HepG2 (cell line): ENCODE measurements at regions not wholly inside any gene's neighbourhood (a gene's known extent, or its start where the extent isn't known, plus 50 kb on each side); places are given as distances from the start of the nearest gene placed in this dataset.

ENCODE experiments used
- ATAC-seq: fragments of 200-7000 bp; cut with Tn5 transposase; 3 replicates; pipeline ENCODE4 v1.9.1; 2020; ENCODE audit warnings: mild to moderate bottlenecking, moderate library complexity
- BruUV-seq: library from RNA; stranded (reverse); fragments of 400-500 nt; replicated peaks from 2 replicates; lab custom pipeline; 2021; lab: Mats Ljungman, UMichigan
- CTCF ChIA-PET: fragments of 300-600 bp; formaldehyde crosslinking; extraction: SDS; loops from one replicate; lab custom pipeline; 2021; ENCODE audit warnings: low total read pairs, inconsistent platforms, low intra/inter-chr PET ratio; lab: Yijun Ruan, JAX
- POLR2A ChIA-PET: fragments of 350-600 bp; sonication (Branson Sonifier 250); formaldehyde crosslinking; loops from one replicate; lab custom pipeline; 2020; ENCODE audit warnings: antibody characterized with exemption, inconsistent platforms; lab: Yijun Ruan, JAX
- DNase-seq: peaks from one replicate; pipeline ENCODE4 v3.0.0-alpha.2; 2015; ENCODE audit warnings: low spot score
- FAIRE-seq: peaks from 3 replicates; lab custom pipeline; 2011; peaks lifted over from hg19 to GRCh38; lab: Jason Lieb, UNC
- H2AFZ ChIP-seq: one replicate; pipeline ENCODE4 v1.6.1; 2011; ENCODE audit warnings: low read length, inconsistent platforms
- H3K27ac ChIP-seq: fragments of 300-600 bp; 3 replicates; pipeline ENCODE4 v1.8.0; 2011; ENCODE audit warnings: mixed run types, mild to moderate bottlenecking, mixed read lengths, low read length, inconsistent platforms; ENCODE audit not compliant: insufficient read depth; ENCODE audit errors: extremely low read length
- H3K27me3 ChIP-seq, 2 experiments: fragments of 200-600 bp in 1 of 2; 2 replicates in 1 of 2; 3 replicates in 1 of 2; pipeline versions ENCODE4 v1.6.0 to v1.8.0; 2011; ENCODE audit warnings: low read length in 2 of 2, mild to moderate bottlenecking in 2 of 2, moderate library complexity in 2 of 2, inconsistent platforms in 1 of 2; ENCODE audit not compliant: insufficient read depth in 2 of 2, control insufficient read depth in 1 of 2
- H3K36me3 ChIP-seq, 2 experiments: fragments of 200-600 bp in 1 of 2; replicated peaks in 1 of 2; 2 replicates in 1 of 2; 3 replicates in 1 of 2; pipeline versions ENCODE4 v1.5.1 to v1.8.0; 2011; ENCODE audit warnings: low read length in 2 of 2, inconsistent platforms in 1 of 2; ENCODE audit not compliant: insufficient read depth in 2 of 2, control insufficient read depth in 1 of 2
- H3K4me1 ChIP-seq: 2 replicates; pipeline ENCODE4 v1.5.1; 2012; ENCODE audit warnings: low read length, inconsistent platforms; ENCODE audit not compliant: insufficient read depth
- H3K4me2 ChIP-seq: 2 replicates; pipeline ENCODE4 v1.6.0; 2011; ENCODE audit warnings: low read depth, low read length, inconsistent platforms
- H3K4me3 ChIP-seq, 3 experiments: fragments of 200-600 bp in 1 of 3; sonication (generic), shearing (Covaris generic) in 1 of 3; replicated peaks in 1 of 3; 2 replicates each; pipeline ENCODE4 v1.5.1; 2011 to 2016; ENCODE audit warnings: low read length in 3 of 3, inconsistent platforms in 2 of 3, low read depth in 2 of 3, mild to moderate bottlenecking in 2 of 3, control low read depth in 1 of 3, mixed read lengths in 1 of 3; ENCODE audit not compliant: insufficient read depth in 1 of 3
- H3K79me2 ChIP-seq: one replicate; pipeline ENCODE4 v1.6.1; 2011; ENCODE audit warnings: low read length, inconsistent platforms; ENCODE audit not compliant: insufficient read depth
- H3K9ac ChIP-seq: 2 replicates; pipeline ENCODE4 v1.6.0; 2011; ENCODE audit warnings: mild to moderate bottlenecking, low read depth, low read length, inconsistent platforms; ENCODE audit not compliant: insufficient read depth
- H3K9me3 ChIP-seq: 2 replicates; pipeline ENCODE4 v1.5.1; 2012; ENCODE audit warnings: mild to moderate bottlenecking, low read length
- H4K20me1 ChIP-seq: 2 replicates; pipeline ENCODE4 v1.6.0; 2011; ENCODE audit warnings: inconsistent platforms, mild to moderate bottlenecking, low read length, moderate library complexity; ENCODE audit not compliant: insufficient read depth
- DNMT3B ChIP-seq: conservative IDR thresholded peaks from 2 replicates; pipeline ENCODE4 v1.6.1; 2016; ENCODE audit warnings: missing biosample characterization, control low read depth
- KDM1A ChIP-seq: IDR thresholded peaks from 2 replicates; pipeline ENCODE4 v1.6.1; 2016; ENCODE audit warnings: missing compliant biosample characterization
- MEIS2 ChIP-seq: sonication (generic); formaldehyde crosslinking; IDR thresholded peaks from 2 replicates; pipeline ENCODE4 v1.9.0; 2021; ENCODE audit warnings: mild to moderate bottlenecking, missing genetic modification reagents
- MLLT10 ChIP-seq: sonication (generic); formaldehyde crosslinking; IDR thresholded peaks from 2 replicates; pipeline ENCODE4 v1.4.0; 2020; ENCODE audit warnings: missing genetic modification reagents
- MZF1 ChIP-seq: sonication (generic); formaldehyde crosslinking; IDR thresholded peaks from 2 replicates; pipeline ENCODE4 v1.8.1; 2023; ENCODE audit warnings: mild to moderate bottlenecking, missing genetic modification reagents, borderline replicate concordance
- NAIF1 ChIP-seq: sonication (generic); formaldehyde crosslinking; IDR thresholded peaks from 2 replicates; pipeline ENCODE4 v1.5.0; 2020; ENCODE audit warnings: mild to moderate bottlenecking, missing genetic modification reagents, borderline replicate concordance
- PRMT3 ChIP-seq: sonication (generic); formaldehyde crosslinking; IDR thresholded peaks from 2 replicates; pipeline ENCODE4 v1.8.1; 2022; ENCODE audit warnings: low read depth, mild to moderate bottlenecking, moderate library complexity, missing genetic modification reagents, borderline replicate concordance
- SNRNP70 ChIP-seq: fragments of 200-400 bp; formaldehyde crosslinking; IDR thresholded peaks from 2 replicates; pipeline ENCODE4 v1.6.1; 2017; ENCODE audit warnings: mild to moderate bottlenecking, low read depth, low read length, moderate library complexity
- SP5 ChIP-seq: IDR thresholded peaks from 2 replicates; pipeline ENCODE4 v1.6.1; 2016; ENCODE audit warnings: low read depth, borderline replicate concordance
- TMF1 ChIP-seq: sonication (generic); formaldehyde crosslinking; IDR thresholded peaks from 2 replicates; pipeline ENCODE4 v1.8.1; 2022; ENCODE audit warnings: low read depth, missing genetic modification reagents
- ZFP37 ChIP-seq: sonication (generic); formaldehyde crosslinking; IDR thresholded peaks from 2 replicates; pipeline ENCODE4 v1.4.0; 2020; ENCODE audit warnings: missing genetic modification reagents, borderline replicate concordance
- ZNF256 ChIP-seq: sonication (generic); formaldehyde crosslinking; conservative IDR thresholded peaks from 2 replicates; pipeline ENCODE4 v1.4.0; 2020; ENCODE audit warnings: missing genetic modification reagents
- ZNF292 ChIP-seq: sonication (generic); formaldehyde crosslinking; IDR thresholded peaks from 2 replicates; pipeline ENCODE4 v1.8.1; 2022; ENCODE audit warnings: mild to moderate bottlenecking, low read depth, missing genetic modification reagents, borderline replicate concordance
- ZNF333 ChIP-seq: sonication (generic); formaldehyde crosslinking; IDR thresholded peaks from 2 replicates; pipeline ENCODE4 v1.4.0; 2020; ENCODE audit warnings: mild to moderate bottlenecking, missing genetic modification reagents, borderline replicate concordance
- ZNF34 ChIP-seq: sonication (generic); formaldehyde crosslinking; IDR thresholded peaks from 2 replicates; pipeline ENCODE4 v1.4.0; 2020; ENCODE audit warnings: mild to moderate bottlenecking, missing genetic modification reagents, borderline replicate concordance
- ZNF367 ChIP-seq: sonication (generic); formaldehyde crosslinking; IDR thresholded peaks from 2 replicates; pipeline ENCODE4 v1.4.0; 2020; ENCODE audit warnings: missing genetic modification reagents, borderline replicate concordance
- ZNF441 ChIP-seq: sonication (generic); formaldehyde crosslinking; IDR thresholded peaks from 2 replicates; pipeline ENCODE4 v1.7.0; 2021; ENCODE audit warnings: missing genetic modification reagents, borderline replicate concordance
- ZNF460 ChIP-seq: sonication (generic); formaldehyde crosslinking; IDR thresholded peaks from 2 replicates; pipeline ENCODE4 v1.5.1; 2020; ENCODE audit warnings: missing genetic modification reagents, mild to moderate bottlenecking, borderline replicate concordance
- ZNF605 ChIP-seq: sonication (generic); formaldehyde crosslinking; IDR thresholded peaks from 2 replicates; pipeline ENCODE4 v1.8.0; 2022; ENCODE audit warnings: mild to moderate bottlenecking, missing genetic modification reagents
- WGBS: methylation state at CpG from one replicate; pipeline ENCODE4 v1.1.6; 2017; ENCODE audit warnings: low lambda C conversion rate; 5-methylcytosine and 5-hydroxymethylcytosine counted together
- in situ Hi-C: cut with HindIII; loops from 2 replicates; pipeline ENCODE4 v1.10.0; 2017; ENCODE audit warnings: low pct_unique_long_range_greater_than_20kb; ENCODE audit not compliant: extremely low pct_ligation_motif_present
- intact Hi-C: fragments of 100-400 bp; cut with micrococcal nuclease; formaldehyde crosslinking; loops from one replicate; pipeline ENCODE4 v1.10.0; 2022; ENCODE audit not compliant: unreplicated experiment

- TF ChIP-seq ZNF333 (CRISPR knock-in tag) (no peak), ZNF460 (CRISPR knock-in tag) (no peak), KDM1A (CRISPR knock-in tag) (no peak), ZNF441 (CRISPR knock-in tag) (no peak), ZNF256 (CRISPR knock-in tag) (no peak), ZNF605 (CRISPR knock-in tag) (no peak), ZNF292 (CRISPR knock-in tag) (no peak), SP5 (CRISPR knock-in tag) (no peak), ZNF34 (CRISPR knock-in tag) (no peak), ZFP37 (CRISPR knock-in tag) (no peak), MLLT10 (no peak), ZNF367 (CRISPR knock-in tag) (no peak), MEIS2 (no peak), MZF1 (no peak), SNRNP70 (no peak), NAIF1 (no peak), PRMT3 (CRISPR knock-in tag) (no peak), DNMT3B (no peak), TMF1 (CRISPR knock-in tag) (no peak)
- Histone ChIP-seq H3K27ac (no peak overlapping the region), H3K9ac (no peak overlapping the region), H3K9me3 (no peaks in the 10 kb centered on the region), H3K4me1 (no peaks in the 10 kb centered on the region), H4K20me1 (no peaks in the 10 kb centered on the region), H3K36me3 (no peaks in the 10 kb centered on the region), H3K79me2 (no peaks in the 10 kb centered on the region), H2AFZ (no peak overlapping the region), H3K4me3 (no peak overlapping the region), H3K27me3 (peaks cover 0 to 4% of the 10 kb centered on the region in 2 experiments; a peak in 1 of 5 replicates), H3K4me2 (no peak overlapping the region)
- CTCF ChIA-PET, result no interaction called here
- POLR2A ChIA-PET, result no interaction called here
- in situ Hi-C loops, result no loop called here
- intact Hi-C loops, result no loop called here
- ATAC-seq (no peak), DNase-seq (no peak), FAIRE-seq (no peak)
- WGBS, result 2% methylated on average over 3 of the region's 3 CpGs
- BruUV-seq, result no TSS peak
These were observed 57.9 kb downstream of the NPY start for GRCh38 chr7:24341691-24342413.
